ENCODE measurements at regions not wholly inside any gene's neighbourhood (a gene's known extent, or its start where the extent isn't known, plus 50 kb on each side); places are given as distances from the start of the nearest gene placed in this dataset.
A peak's percentile ranks its signal among the peaks of the same experiment; 100 is the strongest.

- no peak for DNase-seq
These were observed 52.8 kb upstream of the GPR26 start for GRCh38 chr10:123613346-123613850.

DNA sequence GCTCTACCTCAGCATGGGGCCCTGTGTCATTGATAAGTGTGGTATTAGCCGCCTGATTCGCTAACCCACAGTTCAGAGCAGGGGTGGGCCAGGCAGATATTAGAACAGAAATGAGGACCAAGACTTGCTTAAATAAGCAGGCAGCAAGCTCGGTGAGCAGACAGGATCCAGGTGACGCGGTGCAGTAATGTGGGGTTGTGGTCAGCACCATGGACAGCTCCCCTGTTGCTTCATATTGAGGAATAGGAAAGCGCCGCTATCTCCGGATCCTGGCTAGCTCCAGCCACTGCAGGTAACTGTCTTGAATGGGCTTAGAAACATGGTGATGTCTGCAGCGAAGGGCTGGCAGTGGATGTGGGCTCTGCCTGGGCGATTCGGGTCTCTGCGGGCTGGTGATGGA is 51.3 kb upstream of the GPR26 start:
- peak; percentile 23 to 49 for DNase-seq
